Body of pancreas (tissue), 4 donors: ENCODE measurements at regions not wholly inside any gene's neighbourhood (a gene's known extent, or its start where the extent isn't known, plus 50 kb on each side); places are given as distances from the start of the nearest gene placed in this dataset.

Experiments
- ATAC-seq: fragments of 150-250 bp; one replicate; pipeline ENCODE4 v1.9.1; 2016
- DNase-seq, 4 donors: peaks; one replicate each; pipeline ENCODE4 v3.0.0-alpha.2; 2019
- H3K27ac ChIP-seq, 4 donors: fragments of 200-600 bp; sonication (generic); 1 replicate in 3 of 4; 2 replicates in 1 of 4; pipeline versions ENCODE4 v1.5.1 to v1.6.1; 2016 to 2019; ENCODE audit warnings: mild to moderate bottlenecking in 1 of 4, mixed read lengths in 1 of 4, moderate library complexity in 1 of 4
- H3K27me3 ChIP-seq, 2 donors: fragments of 200-600 bp; sonication (generic); one replicate each; pipeline ENCODE4 v1.6.0; 2016; ENCODE audit warnings: mild to moderate bottlenecking in 1 of 2
- H3K36me3 ChIP-seq, 2 donors: fragments of 200-600 bp; sonication (generic); replicated peaks in 1 of 2; 2 replicates each; pipeline ENCODE4 v1.5.1; 2016; ENCODE audit warnings: low read depth in 2 of 2; ENCODE audit not compliant: insufficient read depth in 1 of 2
- H3K4me1 ChIP-seq: fragments of 200-600 bp; sonication (generic); one replicate; pipeline ENCODE4 v1.6.0; 2016
- H3K4me3 ChIP-seq, 2 donors: fragments of 200-600 bp; sonication (generic); 1 replicate in 1 of 2; 2 replicates in 1 of 2; pipeline ENCODE4 v1.5.1; 2016 to 2019
- H3K9me3 ChIP-seq, 3 donors: fragments of 200-600 bp; sonication (generic); 1 replicate in 2 of 3; 2 replicates in 1 of 3; pipeline ENCODE4 v1.5.1; 2016
- CTCF ChIP-seq, 7 experiments: fragments of 450-650 bp in 4 of 7; fragments of 200-600 bp in 3 of 7; sonication (generic) in 3 of 7; IDR thresholded peaks; one replicate each; pipeline ENCODE4 v1.5.1; 2016 to 2019; ENCODE audit warnings: antibody characterized with exemption in 7 of 7
- POLR2A ChIP-seq, 3 donors: fragments of 450-650 bp; IDR thresholded peaks; one replicate each; pipeline ENCODE4 v1.6.1; 2016; ENCODE audit warnings: antibody characterized with exemption in 3 of 3, mild to moderate bottlenecking in 2 of 3
- WGBS, 2 donors: methylation state at CpG; one replicate each; pipeline ENCODE4 v1.1.5; 2017; 5-methylcytosine and 5-hydroxymethylcytosine counted together
- intact Hi-C: fragments of 100-400 bp; cut with DNase I; formaldehyde crosslinking; loops from one replicate; pipeline ENCODE4 v1.15.1; 2023

GRCh38 chr13:107020393-107020792 is 452.5 kb upstream of the ARGLU1 start:
- no peak for DNase-seq
- no peaks in the 10 kb centered on the region for H3K36me3 ChIP-seq
- no peak overlapping the region for H3K4me3 ChIP-seq
- 72 to 84% methylated on average over 7 of the region's 7 CpGs for WGBS, 2 donors
- intact Hi-C loops, result no loop called here
- H3K27ac ChIP-seq, result no peak overlapping the region
- H3K9me3 ChIP-seq, result no peaks in the 10 kb centered on the region
- no peaks in the 10 kb centered on the region for H3K27me3 ChIP-seq
- H3K4me1 ChIP-seq, result no peaks in the 10 kb centered on the region
- TF ChIP-seq CTCF (IDR thresholded peaks at IDR 0.05), result no peak
- ATAC-seq, result no peak

GRCh38 chr13:107018285-107018684 is 450.3 kb upstream of the ARGLU1 start:
- Histone ChIP-seq H3K27me3 (no peaks in the 10 kb centered on the region), H3K9me3 (no peaks in the 10 kb centered on the region), H3K36me3 (no peaks in the 10 kb centered on the region), H3K4me3 (no peak overlapping the region), H3K4me1 (no peaks in the 10 kb centered on the region), H3K27ac (no peak overlapping the region)
- DNase-seq, result no peak
- ATAC-seq, result no peak
- TF ChIP-seq CTCF (IDR thresholded peaks at IDR 0.05), result no peak
- TF ChIP-seq POLR2A (IDR thresholded peaks at IDR 0.05), result no peak
- 30 to 49% methylated on average over 4 of the region's 4 CpGs for WGBS, 2 donors
- intact Hi-C loops, result no loop called here

GRCh38 chr13:107006661-107007060 is 438.7 kb upstream of the ARGLU1 start:
- H3K36me3 ChIP-seq, result no peaks in the 10 kb centered on the region
- intact Hi-C loops, result no loop called here
- TF ChIP-seq CTCF (IDR thresholded peaks at IDR 0.05) (no peak), POLR2A (IDR thresholded peaks at IDR 0.05) (no peak)
- 36 to 71% methylated on average over 2 of the region's 2 CpGs for WGBS, 2 donors
- H3K27me3 ChIP-seq, result no peaks in the 10 kb centered on the region
- no peak for ATAC-seq
- no peaks in the 10 kb centered on the region for H3K4me1 ChIP-seq
- DNase-seq, result no peak
- no peak overlapping the region for H3K4me3 ChIP-seq
- H3K9me3 ChIP-seq, result no peaks in the 10 kb centered on the region
- H3K27ac ChIP-seq, result no peak overlapping the region

- Histone ChIP-seq H3K4me3 (no peak overlapping the region), H3K4me1 (no peaks in the 10 kb centered on the region), H3K27me3 (no peaks in the 10 kb centered on the region), H3K27ac (no peak overlapping the region), H3K9me3 (no peaks in the 10 kb centered on the region), H3K36me3 (no peaks in the 10 kb centered on the region)
- no peak for ATAC-seq
- TF ChIP-seq POLR2A (IDR thresholded peaks at IDR 0.05), result no peak
- no peak for TF ChIP-seq CTCF (IDR thresholded peaks at IDR 0.05)
- no peak for DNase-seq
- intact Hi-C loops, result no loop called here
- 20 to 39% methylated on average over 4 of the region's 4 CpGs for WGBS, 2 donors
These were observed 437.6 kb upstream of the ARGLU1 start for GRCh38 chr13:107005577-107005976.

- no peaks in the 10 kb centered on the region for H3K9me3 ChIP-seq
- ATAC-seq (no peak), DNase-seq (no peak)
- 32 to 68% methylated on average over 3 of the region's 3 CpGs for WGBS, 2 donors
- no peak overlapping the region for H3K4me3 ChIP-seq
- no peak for TF ChIP-seq POLR2A (IDR thresholded peaks at IDR 0.05)
- no peak for TF ChIP-seq CTCF (IDR thresholded peaks at IDR 0.05)
- H3K4me1 ChIP-seq, result no peaks in the 10 kb centered on the region
- H3K27me3 ChIP-seq, result no peaks in the 10 kb centered on the region
- no peaks in the 10 kb centered on the region for H3K36me3 ChIP-seq
- intact Hi-C loops, result no loop called here
- no peak overlapping the region for H3K27ac ChIP-seq
These were observed 436.0 kb upstream of the ARGLU1 start for GRCh38 chr13:107003911-107004310.
